Heart right ventricle (tissue), 16 donors: ENCODE measurements at regions not wholly inside any gene's neighbourhood (a gene's known extent, or its start where the extent isn't known, plus 50 kb on each side); places are given as distances from the start of the nearest gene placed in this dataset.

ENCODE experiments used
- ATAC-seq, 8 donors: fragments of 200-7000 bp; cut with Tn5 transposase; one replicate each; pipeline ENCODE4 v1.9.1; 2020; ENCODE audit warnings: mild to moderate bottlenecking in 8 of 8, moderate library complexity in 8 of 8, moderate number of reproducible peaks in 1 of 8
- DNase-seq, 2 donors: peaks; one replicate each; pipeline ENCODE4 v3.0.0-alpha.2; 2020
- H3K27ac ChIP-seq, 10 donors: fragments of 200-600 bp; sonication (generic) in 2 of 10; one replicate each; pipeline versions ENCODE4 v1.5.0 to v1.8.0; 2020 to 2022; ENCODE audit warnings: mild to moderate bottlenecking in 3 of 10
- H3K27me3 ChIP-seq, 7 donors: fragments of 200-600 bp; one replicate each; pipeline ENCODE4 v1.8.0; 2021 to 2022; ENCODE audit warnings: mild to moderate bottlenecking in 2 of 7
- H3K36me3 ChIP-seq, 9 donors: fragments of 200-600 bp; sonication (generic) in 1 of 9; one replicate each; pipeline versions ENCODE4 v1.5.0 to v1.8.0; 2020 to 2022; ENCODE audit warnings: mild to moderate bottlenecking in 2 of 9
- H3K4me1 ChIP-seq, 9 donors: fragments of 200-600 bp; sonication (generic) in 1 of 9; one replicate each; pipeline versions ENCODE4 v1.5.0 to v1.8.0; 2020 to 2022; ENCODE audit warnings: mild to moderate bottlenecking in 4 of 9
- H3K4me3 ChIP-seq, 10 donors: fragments of 200-600 bp; sonication (generic) in 2 of 10; one replicate each; pipeline versions ENCODE4 v1.5.0 to v1.8.0; 2020 to 2022; ENCODE audit warnings: mild to moderate bottlenecking in 7 of 10, moderate library complexity in 2 of 10
- H3K9me3 ChIP-seq, 11 donors: fragments of 200-600 bp in 10 of 11; sonication (generic) in 2 of 11; one replicate each; pipeline versions ENCODE4 v1.5.0 to v1.8.0; 2013 to 2022; ENCODE audit warnings: mild to moderate bottlenecking in 2 of 11, control low read depth in 1 of 11, moderate library complexity in 1 of 11
- WGBS, 2 donors: extraction: QIAGEN DNeasy Blood & Tissue Kit; methylation state at CpG; one replicate each; pipeline ENCODE4 v1.1.7; 2013; ENCODE audit warnings: inconsistent platforms in 1 of 2; 5-methylcytosine and 5-hydroxymethylcytosine counted together
- intact Hi-C, 10 donors: fragments of 100-400 bp; cut with DNase I; formaldehyde crosslinking; loops; one replicate each; pipeline versions ENCODE4 v1.11.1 to v1.14.2; 2022
- TF ChIP-seq, protein P1 (sequence below), 9 donors: fragments of 200-600 bp; sonication (generic) in 2 of 9; IDR thresholded peaks; one replicate each; pipeline versions ENCODE4 v1.5.0 to v1.8.0; 2021 to 2022; ENCODE audit warnings: antibody characterized with exemption in 9 of 9, mild to moderate bottlenecking in 5 of 9, moderate library complexity in 1 of 9
- donor health status: Arrhythmogenic right ventricular cardiomyopathy.
- donor health status: ischemic (EF 13 %, LVEDD 7.1; RV severe dilation, severe dysfunction).
- donor health status: healthy with polysubstance abuse.
- donor health status: DM: no; HTN: yes; CAD: no.
- donor health status: DM: no; HTN: no; CAD: no.
- donor health status: ischemic (EF 25% LVEDD 6.9; RV normal size, moderate dysfunction).
- donor health status: ischemic (EF 25% LVEDD 5.7; RV mildly dilated, moderate dysfunction).
- donor health status: healthy.
- donor health status: DM: yes; HTN: yes; CAD: no.
- donor health status: Ischemic cardiomyopathy.
- donor health status: ischemic (EF 35%, LVEDD 5.7; RV mildly dilated, moderate dysfunction).
- donor health status: nonischemic (EF 11% LVEDD 7.7; RV severe dilation, severe dysfunction).
- donor health status: DM: yes; HTN: yes; CAD: no.
- donor health status: PGD.
- donor health status: ischemic (EF 29% LVEDD 5.4; RV normal size, mild dysfunction).
- donor health status: nonischemic (EF 23%, LVEDD 6.1; RV moderate dilation, normal function).

DNA sequence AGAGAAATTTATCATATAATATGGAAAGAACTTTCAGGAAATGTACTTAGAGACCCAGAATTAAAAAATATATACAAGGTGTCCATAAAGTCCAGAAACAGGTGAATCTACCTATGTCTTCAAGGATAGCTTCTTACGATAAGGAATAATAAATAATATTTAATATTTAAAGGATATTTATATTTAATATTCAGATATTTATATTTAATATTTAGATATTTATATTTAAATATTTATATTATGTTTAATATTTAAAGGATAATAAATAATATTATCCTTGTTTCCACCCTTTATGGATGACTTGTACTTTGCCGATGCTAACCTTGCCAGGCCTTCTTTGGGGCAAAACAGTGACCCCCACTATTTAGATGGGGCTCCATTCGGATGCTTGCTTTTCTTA lies 169.5 kb upstream of the CADM1 start:
- DNase-seq (no peak), ATAC-seq (no peak)
- Histone ChIP-seq H3K27ac (no peak overlapping the region), H3K4me1 (peaks cover 0 to 14% (median 5%) of the 10 kb centered on the region in 9 donors), H3K4me3 (no peak overlapping the region), H3K9me3 (no peaks in the 10 kb centered on the region), H3K36me3 (no peaks in the 10 kb centered on the region), H3K27me3 (peaks cover 0 to 4% (median 0%) of the 10 kb centered on the region in 7 donors)
- WGBS, 2 donors, result 91 to 93% methylated on average over 3 of the region's 3 CpGs
- TF ChIP-seq, protein P1, sequence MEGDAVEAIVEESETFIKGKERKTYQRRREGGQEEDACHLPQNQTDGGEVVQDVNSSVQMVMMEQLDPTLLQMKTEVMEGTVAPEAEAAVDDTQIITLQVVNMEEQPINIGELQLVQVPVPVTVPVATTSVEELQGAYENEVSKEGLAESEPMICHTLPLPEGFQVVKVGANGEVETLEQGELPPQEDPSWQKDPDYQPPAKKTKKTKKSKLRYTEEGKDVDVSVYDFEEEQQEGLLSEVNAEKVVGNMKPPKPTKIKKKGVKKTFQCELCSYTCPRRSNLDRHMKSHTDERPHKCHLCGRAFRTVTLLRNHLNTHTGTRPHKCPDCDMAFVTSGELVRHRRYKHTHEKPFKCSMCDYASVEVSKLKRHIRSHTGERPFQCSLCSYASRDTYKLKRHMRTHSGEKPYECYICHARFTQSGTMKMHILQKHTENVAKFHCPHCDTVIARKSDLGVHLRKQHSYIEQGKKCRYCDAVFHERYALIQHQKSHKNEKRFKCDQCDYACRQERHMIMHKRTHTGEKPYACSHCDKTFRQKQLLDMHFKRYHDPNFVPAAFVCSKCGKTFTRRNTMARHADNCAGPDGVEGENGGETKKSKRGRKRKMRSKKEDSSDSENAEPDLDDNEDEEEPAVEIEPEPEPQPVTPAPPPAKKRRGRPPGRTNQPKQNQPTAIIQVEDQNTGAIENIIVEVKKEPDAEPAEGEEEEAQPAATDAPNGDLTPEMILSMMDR (IDR thresholded peaks at IDR 0.05), result no peak
- intact Hi-C loops, result loop anchor here in 7 of 10 donors (10.0 kb wide), 3 partner anchors 149 to 339 kb away; partner anchors contain the start of gene CADM1 (in 5 of the 7)

GRCh38 chr11:115672999-115673411 lies 168.8 kb upstream of the CADM1 start:
- 69 to 85% methylated on average over 4 of the region's 4 CpGs for WGBS, 2 donors
- ATAC-seq, result peak; percentile 64 to 87 (median 78)
- no peak overlapping the region for H3K4me3 ChIP-seq
- peaks cover 0 to 7% (median 0%) of the 10 kb centered on the region in 7 donors for H3K27me3 ChIP-seq
- peak overlapping the region in 5 of 10 donors; percentile 12 to 57 (median 40) for H3K27ac ChIP-seq
- TF ChIP-seq, protein P1 (IDR thresholded peaks at IDR 0.05), result no peak
- H3K4me1 ChIP-seq, result peaks cover 0 to 14% (median 4%) of the 10 kb centered on the region in 9 donors
- intact Hi-C loops, result loop anchor here in 7 of 10 donors (10.0 kb wide), 3 partner anchors 148 to 338 kb away; partner anchors contain the start of gene CADM1 (in 5 of the 7)
- no peaks in the 10 kb centered on the region for H3K9me3 ChIP-seq
- H3K36me3 ChIP-seq, result no peaks in the 10 kb centered on the region
- peak; percentile 26 to 38 for DNase-seq

- 89 to 91% methylated on average over 7 of the region's 7 CpGs for WGBS, 2 donors
These were observed 168.2 kb upstream of the CADM1 start for GRCh38 chr11:115672412-115672811.

GRCh38 chr11:115670538-115671205 lies 166.5 kb upstream of the CADM1 start:
- intact Hi-C loops, result loop anchor here in 7 of 10 donors (10.0 kb wide), 3 partner anchors 146 to 336 kb away; partner anchors contain the start of gene CADM1 (in 5 of the 7)
- Histone ChIP-seq H3K9me3 (no peaks in the 10 kb centered on the region), H3K4me1 (peaks cover 0 to 19% (median 4%) of the 10 kb centered on the region in 9 donors), H3K27me3 (peaks cover 0 to 7% (median 0%) of the 10 kb centered on the region in 7 donors), H3K4me3 (no peak overlapping the region), H3K27ac (no peak overlapping the region), H3K36me3 (no peaks in the 10 kb centered on the region)
- ATAC-seq, result peak in 1 of 8 donors; percentile 35
- 41 to 60% methylated on average over 10 of the region's 10 CpGs for WGBS, 2 donors
- TF ChIP-seq, protein P1 (IDR thresholded peaks at IDR 0.05), result no peak
- no peak for DNase-seq

More at GRCh38 chr11:115672412-115672811, 168.2 kb upstream of the CADM1 start:
- H3K9me3 ChIP-seq, result no peaks in the 10 kb centered on the region
- peak in 1 of 8 donors; percentile 51 for ATAC-seq
- no peaks in the 10 kb centered on the region for H3K36me3 ChIP-seq
- no peak overlapping the region for H3K4me3 ChIP-seq
- TF ChIP-seq, protein P1 (IDR thresholded peaks at IDR 0.05), result peak in 3 of 9 donors; percentile 7 to 18 (median 9)
- H3K27ac ChIP-seq, result peak overlapping the region in 2 of 10 donors; percentile 25 to 57
- no peak for DNase-seq
- peaks cover 0 to 7% (median 0%) of the 10 kb centered on the region in 7 donors for H3K27me3 ChIP-seq
- peaks cover 0 to 14% (median 4%) of the 10 kb centered on the region in 9 donors for H3K4me1 ChIP-seq
- intact Hi-C loops, result loop anchor here in 7 of 10 donors (10.0 kb wide), 3 partner anchors 148 to 338 kb away; partner anchors contain the start of gene CADM1 (in 5 of the 7)
